Panc1 (cell line): ENCODE measurements at regions not wholly inside any gene's neighbourhood (a gene's known extent, or its start where the extent isn't known, plus 50 kb on each side); places are given as distances from the start of the nearest gene placed in this dataset.

Source experiments
- ATAC-seq: fragments of 200-7000 bp; cut with Tn5 transposase; 2 replicates; pipeline ENCODE4 v1.9.1; 2020; ENCODE audit warnings: mild to moderate bottlenecking, moderate library complexity
- BruUV-seq: library from RNA; stranded (reverse); fragments of 400-500 nt; replicated peaks from 2 replicates; lab custom pipeline; 2021; lab: Mats Ljungman, UMichigan
- CTCF ChIA-PET: fragments of 300-600 bp; sonication (Branson Sonifier 250); formaldehyde crosslinking; loops from one replicate; lab custom pipeline; 2022; ENCODE audit warnings: antibody characterized with exemption; lab: Charles Lee
- POLR2A ChIA-PET: fragments of 300-600 bp; sonication (Branson Sonifier 250); formaldehyde crosslinking; loops from one replicate; lab custom pipeline; 2022; ENCODE audit warnings: antibody characterized with exemption; lab: Charles Lee
- DNase-seq: peaks from one replicate; pipeline ENCODE4 v3.0.0-alpha.2; 2010; ENCODE audit warnings: low read depth, low spot score
- H3K27ac ChIP-seq: 2 replicates; pipeline ENCODE4 v1.5.1; 2011; ENCODE audit warnings: mild to moderate bottlenecking, low read length, inconsistent platforms
- H3K27me3 ChIP-seq: fragments of 200-500 bp; sonication (Bioruptor generic); 2 replicates; pipeline ENCODE4 v1.6.0; 2014; ENCODE audit warnings: low read length, inconsistent platforms; ENCODE audit not compliant: control insufficient read depth, insufficient read depth
- H3K36me3 ChIP-seq: fragments of 200-500 bp; sonication (Bioruptor generic); 2 replicates; pipeline ENCODE4 v1.5.1; 2014; ENCODE audit warnings: inconsistent platforms, mild to moderate bottlenecking, low read length, moderate library complexity; ENCODE audit not compliant: control insufficient read depth, insufficient read depth
- H3K4me1 ChIP-seq: 2 replicates; pipeline ENCODE4 v1.5.1; 2011; ENCODE audit warnings: inconsistent platforms, mild to moderate bottlenecking, low read length, moderate library complexity; ENCODE audit not compliant: control insufficient read depth, insufficient read depth
- H3K4me3 ChIP-seq, 2 experiments: 2 replicates each; pipeline ENCODE4 v1.5.1; 2011 to 2012; ENCODE audit warnings: low read depth in 2 of 2, low read length in 2 of 2, mild to moderate bottlenecking in 2 of 2, inconsistent platforms in 1 of 2, moderate library complexity in 1 of 2
- H3K9me3 ChIP-seq: fragments of 200-500 bp; sonication (Bioruptor generic); 2 replicates; pipeline ENCODE4 v1.5.1; 2014; ENCODE audit warnings: low read depth, mild to moderate bottlenecking, inconsistent platforms, low read length, moderate library complexity; ENCODE audit not compliant: control insufficient read depth, insufficient read depth
- CTCF ChIP-seq: fragments of 450-650 bp; IDR thresholded peaks from 2 replicates; pipeline ENCODE4 v1.5.1; 2017; ENCODE audit warnings: mild to moderate bottlenecking
- POLR2AphosphoS5 ChIP-seq: IDR thresholded peaks from 2 replicates; pipeline ENCODE4 v1.6.1; 2012; ENCODE audit warnings: mild to moderate bottlenecking, low read depth, low read length, moderate library complexity
- REST ChIP-seq, 2 experiments: IDR thresholded peaks; 2 replicates each; pipeline ENCODE4 v1.6.1; 2011 to 2012; ENCODE audit warnings: low read depth in 2 of 2, control low read depth in 1 of 2, low read length in 1 of 2, mild to moderate bottlenecking in 1 of 2, moderate library complexity in 1 of 2; ENCODE audit not compliant: insufficient read depth in 1 of 2
- SIN3A ChIP-seq: IDR thresholded peaks from 2 replicates; pipeline ENCODE4 v1.6.1; 2012; ENCODE audit warnings: low read depth, mild to moderate bottlenecking, low read length, moderate library complexity, borderline replicate concordance; ENCODE audit not compliant: insufficient read depth
- TCF7L2 ChIP-seq: IDR thresholded peaks from 2 replicates; pipeline ENCODE4 v1.6.1; 2011; ENCODE audit warnings: mild to moderate bottlenecking, low read depth, low read length, inconsistent platforms
- in situ Hi-C: cut with HindIII; loops from 2 replicates; pipeline ENCODE4 v1.10.0; 2016; ENCODE audit warnings: low sequenced_read_pairs, low pct_unique_long_range_greater_than_20kb
- intact Hi-C: fragments of 100-400 bp; cut with micrococcal nuclease; formaldehyde crosslinking; loops from one replicate; pipeline ENCODE4 v1.10.0; 2022; ENCODE audit not compliant: unreplicated experiment

- ChIA-PET CTCF (no interaction called here), POLR2A (no interaction called here)
- intact Hi-C loops (no loop called here), in situ Hi-C loops (no loop called here)
- H3K27me3 ChIP-seq, result peaks cover 20% of the 10 kb centered on the region
- no TSS peak for BruUV-seq
- TF ChIP-seq REST (IDR thresholded peaks at IDR 0.05; ENCODE audit: insufficient read depth in 1 of 2, low read depth in 2 of 2, low read length in 1 of 2) (no peak), POLR2AphosphoS5 (no peak), TCF7L2 (no peak), CTCF (no peak), SIN3A (no peak)
- H3K4me1 ChIP-seq, result no peaks in the 10 kb centered on the region
- H3K9me3 ChIP-seq, result no peaks in the 10 kb centered on the region
- ATAC-seq (no peak), DNase-seq (no peak)
- no peaks in the 10 kb centered on the region for H3K36me3 ChIP-seq
- H3K27ac ChIP-seq, result no peak overlapping the region
- no peak overlapping the region for H3K4me3 ChIP-seq
Observed at GRCh38 chr5:10875201-10875768, 114.3 kb upstream of the DAP start.

- Histone ChIP-seq H3K4me3 (no peak overlapping the region), H3K27ac (no peak overlapping the region), H3K27me3 (peaks cover 20% of the 10 kb centered on the region), H3K9me3 (no peaks in the 10 kb centered on the region), H3K4me1 (no peaks in the 10 kb centered on the region), H3K36me3 (no peaks in the 10 kb centered on the region)
- POLR2A ChIA-PET, result no interaction called here
- no peak for TF ChIP-seq SIN3A
- TF ChIP-seq CTCF, result no peak
- no peak for TF ChIP-seq TCF7L2
- TF ChIP-seq POLR2AphosphoS5, result no peak
- TF ChIP-seq REST (IDR thresholded peaks at IDR 0.05; ENCODE audit: insufficient read depth in 1 of 2, low read depth in 2 of 2, low read length in 1 of 2), result no peak
- no peak for ATAC-seq
- in situ Hi-C loops, result no loop called here
- DNase-seq, result no peak
- CTCF ChIA-PET, result no interaction called here
- intact Hi-C loops, result no loop called here
- BruUV-seq, result no TSS peak
Observed at GRCh38 chr5:10874541-10874940, 113.5 kb upstream of the DAP start.
